Muscle layer of colon (tissue), 2 donors: ENCODE measurements at regions not wholly inside any gene's neighbourhood (a gene's known extent, or its start where the extent isn't known, plus 50 kb on each side); places are given as distances from the start of the nearest gene placed in this dataset.

Source experiments
- H3K27ac ChIP-seq: one replicate; pipeline ENCODE4 v1.7.0; 2013; ENCODE audit warnings: low read depth, mild to moderate bottlenecking, low read length, moderate library complexity
- H3K27me3 ChIP-seq, 2 donors: one replicate each; pipeline ENCODE4 v1.7.0; 2013; ENCODE audit warnings: low read length in 2 of 2, mild to moderate bottlenecking in 2 of 2; ENCODE audit not compliant: insufficient read depth in 2 of 2, control insufficient read depth in 1 of 2
- H3K36me3 ChIP-seq: one replicate; pipeline ENCODE4 v1.7.0; 2013; ENCODE audit warnings: mild to moderate bottlenecking, low read length; ENCODE audit not compliant: insufficient read depth
- H3K4me1 ChIP-seq: one replicate; pipeline ENCODE4 v1.7.0; 2013; ENCODE audit warnings: mild to moderate bottlenecking, low read length; ENCODE audit not compliant: insufficient read depth
- H3K4me3 ChIP-seq, 2 donors: one replicate each; pipeline ENCODE4 v1.7.0; 2013; ENCODE audit warnings: low read length in 2 of 2, low read depth in 1 of 2, mild to moderate bottlenecking in 1 of 2, moderate library complexity in 1 of 2
- H3K9ac ChIP-seq: one replicate; pipeline ENCODE4 v1.7.0; 2013; ENCODE audit warnings: low read length
- H3K9me3 ChIP-seq: one replicate; pipeline ENCODE4 v1.7.0; 2013; ENCODE audit warnings: mild to moderate bottlenecking, low read length
- donor health status: abdominal sarcoma.
- donor health status: Adenocarcinoma of cecum.

- Histone ChIP-seq H3K27ac (no peak overlapping the region), H3K9me3 (no peaks in the 10 kb centered on the region), H3K9ac (no peak overlapping the region), H3K4me3 (no peak overlapping the region), H3K36me3 (no peaks in the 10 kb centered on the region), H3K27me3 (no peaks in the 10 kb centered on the region), H3K4me1 (no peaks in the 10 kb centered on the region)
These were observed 131.5 kb upstream of the FGGY start for GRCh38 chr1:59165353-59165752.

DNA sequence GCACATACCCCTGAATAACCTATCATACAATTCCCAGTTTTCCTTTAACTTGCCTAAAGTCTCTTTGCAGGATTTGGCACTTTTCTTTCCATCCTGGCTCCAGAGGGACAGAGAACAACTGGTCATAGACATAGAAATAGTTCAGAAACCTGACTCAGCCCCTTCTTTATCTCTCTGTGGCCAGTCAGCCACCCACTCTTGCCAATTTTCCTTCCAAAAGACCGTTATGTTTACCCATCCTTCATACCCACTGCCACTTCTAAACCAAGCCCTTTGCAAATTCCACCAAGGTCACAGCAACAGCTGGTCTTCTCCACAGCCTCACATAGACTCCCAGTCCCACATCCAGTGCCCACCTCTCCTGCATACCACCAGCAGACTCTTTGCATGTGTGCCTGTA is 127.2 kb upstream of the FGGY start:
- no peaks in the 10 kb centered on the region for H3K27me3 ChIP-seq
- H3K4me3 ChIP-seq: no peak overlapping the region
- H3K4me1 ChIP-seq: no peaks in the 10 kb centered on the region
- H3K36me3 ChIP-seq: no peaks in the 10 kb centered on the region
- H3K27ac ChIP-seq: no peak overlapping the region
- H3K9ac ChIP-seq: no peak overlapping the region
- no peaks in the 10 kb centered on the region for H3K9me3 ChIP-seq

DNA sequence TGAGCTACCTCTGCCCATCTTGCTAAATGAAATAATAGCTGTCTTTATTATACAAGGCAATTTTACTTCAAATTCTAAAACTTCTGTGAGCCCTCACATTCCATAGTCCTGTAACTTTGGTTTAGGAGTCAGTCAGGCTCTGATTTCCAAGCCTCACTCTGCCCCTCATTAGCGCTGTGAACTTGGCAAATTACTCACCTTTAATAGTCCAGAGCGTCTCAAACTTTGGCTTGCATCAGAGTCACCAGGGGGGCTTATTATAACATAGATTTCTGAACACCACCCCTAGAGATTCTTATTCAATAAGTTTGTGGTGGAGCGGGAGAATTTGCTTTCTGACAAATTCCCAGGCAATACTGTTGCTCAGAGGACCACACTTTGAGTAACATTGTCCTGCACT is 126.2 kb upstream of the FGGY start:
- Histone ChIP-seq H3K9ac (no peak overlapping the region), H3K9me3 (no peaks in the 10 kb centered on the region), H3K36me3 (no peaks in the 10 kb centered on the region), H3K4me3 (no peak overlapping the region), H3K4me1 (no peaks in the 10 kb centered on the region), H3K27me3 (no peaks in the 10 kb centered on the region), H3K27ac (no peak overlapping the region)

DNA sequence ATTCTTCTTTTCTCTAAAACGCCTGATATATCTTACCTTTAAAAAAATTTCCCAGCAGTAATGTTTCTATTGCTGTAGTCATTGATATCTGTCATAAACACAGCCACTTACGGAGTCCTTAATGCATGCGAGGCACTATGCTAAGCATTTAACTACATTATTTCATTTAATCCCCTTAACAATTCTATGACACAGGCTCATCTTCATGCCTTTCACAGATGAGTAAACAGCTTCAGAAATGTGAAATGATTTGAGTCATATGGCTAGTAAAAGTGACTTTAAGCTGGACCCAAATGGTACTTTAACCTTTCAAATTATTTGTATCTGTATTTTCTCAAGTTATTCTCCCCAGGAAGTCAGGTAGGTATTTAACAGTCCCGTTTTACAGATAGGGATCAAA is 125.1 kb upstream of the FGGY start:
- Histone ChIP-seq H3K27me3 (no peaks in the 10 kb centered on the region), H3K36me3 (no peaks in the 10 kb centered on the region), H3K9me3 (no peaks in the 10 kb centered on the region), H3K4me1 (no peaks in the 10 kb centered on the region), H3K27ac (no peak overlapping the region), H3K9ac (no peak overlapping the region), H3K4me3 (no peak overlapping the region)

- Histone ChIP-seq H3K4me1 (no peaks in the 10 kb centered on the region), H3K4me3 (no peak overlapping the region)
These were observed 124.2 kb upstream of the FGGY start for GRCh38 chr1:59172693-59173092.

GRCh38 chr1:59173721-59174120 is 123.2 kb upstream of the FGGY start:
- H3K4me1 ChIP-seq: no peaks in the 10 kb centered on the region
- H3K36me3 ChIP-seq: no peaks in the 10 kb centered on the region
- H3K27me3 ChIP-seq: no peaks in the 10 kb centered on the region
- no peaks in the 10 kb centered on the region for H3K9me3 ChIP-seq
- H3K27ac ChIP-seq: no peak overlapping the region
- H3K9ac ChIP-seq: no peak overlapping the region
- no peak overlapping the region for H3K4me3 ChIP-seq

More at GRCh38 chr1:59172693-59173092, 124.2 kb upstream of the FGGY start:
- H3K36me3 ChIP-seq: no peaks in the 10 kb centered on the region
- no peak overlapping the region for H3K27ac ChIP-seq
- H3K9me3 ChIP-seq: no peaks in the 10 kb centered on the region
- no peak overlapping the region for H3K9ac ChIP-seq
- no peaks in the 10 kb centered on the region for H3K27me3 ChIP-seq

DNA sequence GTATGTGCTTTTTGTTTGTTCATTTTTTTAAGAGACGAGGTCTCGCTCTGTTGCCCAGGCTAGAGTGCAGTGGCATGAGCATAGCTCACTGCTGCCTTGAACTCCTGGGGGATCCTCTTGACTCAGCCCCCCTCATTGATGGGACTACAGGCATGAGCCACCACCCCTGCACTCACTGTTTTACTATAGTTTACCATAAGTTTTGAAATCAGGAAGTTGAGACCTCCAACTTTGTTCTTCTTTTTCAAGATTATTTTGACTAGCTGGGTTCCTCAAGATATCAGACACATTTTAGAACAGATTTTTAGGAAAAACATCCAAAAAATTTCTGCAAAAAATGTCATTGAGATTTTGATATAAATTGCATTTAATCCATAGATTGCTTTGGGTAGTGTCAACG is 120.4 kb upstream of the FGGY start:
- Histone ChIP-seq H3K36me3 (no peaks in the 10 kb centered on the region), H3K27me3 (no peaks in the 10 kb centered on the region), H3K4me3 (no peak overlapping the region), H3K9me3 (no peaks in the 10 kb centered on the region), H3K27ac (no peak overlapping the region), H3K4me1 (peaks cover 23% of the 10 kb centered on the region), H3K9ac (no peak overlapping the region)

DNA sequence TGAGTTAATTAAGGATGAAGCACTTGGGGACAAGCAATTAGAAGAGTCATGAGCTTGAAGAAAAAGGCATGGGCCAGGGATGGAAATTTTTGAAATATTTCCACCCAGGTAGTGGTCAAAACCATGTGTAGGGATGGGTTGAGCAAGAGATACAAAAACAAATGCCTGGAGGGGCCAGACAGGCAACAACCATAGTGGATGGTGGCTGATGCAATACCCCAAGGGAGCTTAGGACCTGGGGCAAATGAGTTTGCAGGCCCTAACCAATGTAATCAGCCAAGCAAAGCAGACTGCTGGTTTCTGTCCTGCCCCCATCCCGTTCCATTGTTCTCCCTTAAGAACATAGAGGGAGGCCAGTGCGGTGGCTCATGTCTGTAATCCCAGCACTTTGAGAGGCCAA is 119.1 kb upstream of the FGGY start:
- Histone ChIP-seq H3K27me3 (no peaks in the 10 kb centered on the region), H3K36me3 (no peaks in the 10 kb centered on the region), H3K4me3 (no peak overlapping the region), H3K9ac (no peak overlapping the region), H3K4me1 (peaks cover 23% of the 10 kb centered on the region), H3K27ac (no peak overlapping the region), H3K9me3 (no peaks in the 10 kb centered on the region)

GRCh38 chr1:59178339-59179187 is 118.3 kb upstream of the FGGY start:
- Histone ChIP-seq H3K4me3 (no peak overlapping the region), H3K27me3 (no peaks in the 10 kb centered on the region), H3K9ac (no peak overlapping the region), H3K9me3 (no peaks in the 10 kb centered on the region), H3K36me3 (no peaks in the 10 kb centered on the region), H3K4me1 (peaks cover 23% of the 10 kb centered on the region), H3K27ac (no peak overlapping the region)

DNA sequence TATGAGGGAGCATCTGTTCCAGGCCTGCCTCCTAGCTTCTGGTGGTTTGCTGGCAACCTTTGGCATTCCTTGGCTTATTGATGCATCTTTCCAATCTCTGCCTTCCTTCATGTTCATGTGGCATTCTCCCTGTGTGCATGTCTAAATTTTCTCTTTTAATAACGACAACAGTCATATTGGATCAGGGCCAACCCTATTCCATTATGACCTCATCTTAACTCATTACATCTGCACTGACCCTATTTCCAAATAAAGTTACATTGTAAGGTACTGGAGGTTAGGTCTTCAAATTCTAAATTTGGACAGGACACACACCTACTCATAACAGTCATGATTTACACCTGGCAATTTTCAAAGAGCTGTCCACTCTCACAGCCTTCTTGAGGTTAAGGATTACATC is 117.2 kb upstream of the FGGY start:
- Histone ChIP-seq H3K9me3 (no peaks in the 10 kb centered on the region), H3K9ac (no peak overlapping the region), H3K36me3 (no peaks in the 10 kb centered on the region), H3K27me3 (no peaks in the 10 kb centered on the region), H3K4me1 (peaks cover 23% of the 10 kb centered on the region), H3K4me3 (peak overlapping the region in 1 of 2 donors; percentile 11), H3K27ac (no peak overlapping the region)

DNA sequence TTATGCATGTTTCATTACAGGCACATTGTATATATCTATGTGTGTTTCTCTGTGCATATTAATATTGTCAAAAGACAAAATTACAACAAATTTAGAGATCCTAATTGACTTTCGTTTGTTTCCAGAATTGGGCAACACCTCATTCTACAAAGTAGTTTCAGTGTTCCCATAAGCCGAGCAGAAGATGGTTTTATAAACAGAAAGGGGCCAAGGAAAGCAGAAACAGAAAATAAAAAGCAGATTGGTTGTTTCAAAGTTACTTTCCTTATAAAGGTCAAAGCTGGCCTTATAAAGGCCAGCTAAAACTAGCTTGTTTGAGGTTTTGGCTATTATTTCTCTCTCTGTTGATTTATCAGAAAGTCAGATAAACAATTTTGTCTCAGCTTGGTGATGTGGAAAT is 116.2 kb upstream of the FGGY start:
- Histone ChIP-seq H3K4me3 (peak overlapping the region in 1 of 2 donors; percentile 11), H3K27me3 (no peaks in the 10 kb centered on the region), H3K9me3 (no peaks in the 10 kb centered on the region), H3K27ac (peak overlapping the region; percentile 52), H3K36me3 (no peaks in the 10 kb centered on the region), H3K9ac (no peak overlapping the region), H3K4me1 (peaks cover 23% of the 10 kb centered on the region)

GRCh38 chr1:59183749-59184317 is 113.1 kb upstream of the FGGY start:
- Histone ChIP-seq H3K27me3 (no peaks in the 10 kb centered on the region), H3K27ac (no peak overlapping the region), H3K9ac (no peak overlapping the region), H3K4me1 (peaks cover 23% of the 10 kb centered on the region), H3K36me3 (no peaks in the 10 kb centered on the region), H3K4me3 (no peak overlapping the region), H3K9me3 (no peaks in the 10 kb centered on the region)
